Liver (tissue), 8 donors: ENCODE measurements at regions not wholly inside any gene's neighbourhood (a gene's known extent, or its start where the extent isn't known, plus 50 kb on each side); places are given as distances from the start of the nearest gene placed in this dataset.

Experiments used
- DNase-seq: peaks from one replicate; pipeline ENCODE4 v3.0.0-alpha.2; 2017; ENCODE audit warnings: low spot score
- H3K27ac ChIP-seq, 2 donors: one replicate each; pipeline ENCODE4 v1.7.0; 2013; ENCODE audit warnings: inconsistent platforms in 2 of 2, low read length in 2 of 2, control low read depth in 1 of 2, low read depth in 1 of 2, mild to moderate bottlenecking in 1 of 2
- H3K27me3 ChIP-seq, 4 donors: one replicate each; pipeline versions ENCODE4 v1.6.1 to v1.7.0; 2013; ENCODE audit warnings: low read length in 3 of 4, inconsistent platforms in 1 of 4, mild to moderate bottlenecking in 1 of 4, moderate library complexity in 1 of 4; ENCODE audit not compliant: control insufficient read depth in 4 of 4, insufficient read depth in 4 of 4
- H3K36me3 ChIP-seq, 4 donors: one replicate each; pipeline versions ENCODE4 v1.6.1 to v1.7.0; 2013; ENCODE audit warnings: low read length in 3 of 4, mild to moderate bottlenecking in 3 of 4, low read depth in 1 of 4, moderate library complexity in 1 of 4; ENCODE audit not compliant: control insufficient read depth in 4 of 4, insufficient read depth in 3 of 4
- H3K4me1 ChIP-seq, 4 donors: one replicate each; pipeline versions ENCODE4 v1.6.1 to v1.7.0; 2013; ENCODE audit warnings: low read length in 3 of 4, mild to moderate bottlenecking in 3 of 4, moderate library complexity in 1 of 4; ENCODE audit not compliant: control insufficient read depth in 4 of 4, insufficient read depth in 4 of 4
- H3K4me3 ChIP-seq, 3 donors: one replicate each; pipeline versions ENCODE4 v1.6.1 to v1.7.0; 2013; ENCODE audit warnings: low read length in 3 of 3, control low read depth in 1 of 3, low read depth in 1 of 3, mild to moderate bottlenecking in 1 of 3
- H3K9ac ChIP-seq, 2 donors: one replicate each; pipeline ENCODE4 v1.7.0; 2013; ENCODE audit warnings: low read length in 2 of 2, mild to moderate bottlenecking in 2 of 2, moderate library complexity in 2 of 2, control low read depth in 1 of 2, low read depth in 1 of 2
- H3K9me3 ChIP-seq, 4 donors: one replicate each; pipeline versions ENCODE4 v1.6.1 to v1.7.0; 2013; ENCODE audit warnings: low read length in 3 of 4; ENCODE audit not compliant: control insufficient read depth in 4 of 4
- CTCF ChIP-seq: fragments of 150-350 bp; IDR thresholded peaks from 2 replicates; pipeline ENCODE4 v1.5.1; 2017; ENCODE audit warnings: improper control_type of control experiment, low read depth, low read length; ENCODE audit not compliant: missing input control
- EGR1 ChIP-seq, 2 donors: IDR thresholded peaks; 2 replicates each; pipeline ENCODE4 v1.6.1; 2016 to 2018; ENCODE audit warnings: antibody characterized with exemption in 2 of 2, low read depth in 2 of 2
- FOXA1 ChIP-seq: IDR thresholded peaks from 2 replicates; pipeline ENCODE4 v1.6.1; 2016; ENCODE audit warnings: antibody characterized with exemption
- FOXA2 ChIP-seq: IDR thresholded peaks from 2 replicates; pipeline ENCODE4 v1.6.1; 2016; ENCODE audit warnings: antibody characterized with exemption
- GABPA ChIP-seq, 2 donors: IDR thresholded peaks in 1 of 2; conservative IDR thresholded peaks in 1 of 2; 2 replicates each; pipeline ENCODE4 v1.6.1; 2016; ENCODE audit warnings: antibody characterized with exemption in 2 of 2, mild to moderate bottlenecking in 1 of 2, moderate library complexity in 1 of 2
- HNF4A ChIP-seq, 2 donors: conservative IDR thresholded peaks; 2 replicates each; pipeline ENCODE4 v1.6.1; 2016; ENCODE audit warnings: antibody characterized with exemption in 2 of 2, mild to moderate bottlenecking in 2 of 2
- HNF4G ChIP-seq: IDR thresholded peaks from 2 replicates; pipeline ENCODE4 v1.6.1; 2016; ENCODE audit warnings: antibody characterized with exemption
- JUND ChIP-seq, 2 donors: IDR thresholded peaks; 2 replicates each; pipeline ENCODE4 v1.6.1; 2016; ENCODE audit warnings: antibody characterized with exemption in 2 of 2
- MAX ChIP-seq: IDR thresholded peaks from 2 replicates; pipeline ENCODE4 v1.6.1; 2016; ENCODE audit warnings: antibody characterized with exemption
- NR2F2 ChIP-seq: IDR thresholded peaks from 2 replicates; pipeline ENCODE4 v1.6.1; 2016; ENCODE audit warnings: antibody characterized with exemption
- RAD21 ChIP-seq, 2 donors: IDR thresholded peaks; 2 replicates each; pipeline ENCODE4 v1.6.1; 2016; ENCODE audit warnings: antibody characterized with exemption in 2 of 2, mild to moderate bottlenecking in 2 of 2
- RXRA ChIP-seq, 2 donors: IDR thresholded peaks; 2 replicates each; pipeline ENCODE4 v1.6.1; 2017 to 2018; ENCODE audit warnings: antibody characterized with exemption in 2 of 2, mild to moderate bottlenecking in 1 of 2
- TAF1 ChIP-seq: conservative IDR thresholded peaks from 2 replicates; pipeline ENCODE4 v1.6.1; 2016; ENCODE audit warnings: antibody characterized with exemption, mild to moderate bottlenecking
- YY1 ChIP-seq: IDR thresholded peaks from 2 replicates; pipeline ENCODE4 v1.6.1; 2016; ENCODE audit warnings: antibody characterized with exemption, mild to moderate bottlenecking
- WGBS: extraction: QIAGEN DNeasy Blood & Tissue Kit; methylation state at CpG from one replicate; pipeline ENCODE4 v1.1.7; 2013; 5-methylcytosine and 5-hydroxymethylcytosine counted together
- TF ChIP-seq, protein P1 (sequence below): IDR thresholded peaks from 2 replicates; pipeline ENCODE4 v1.6.1; 2016; ENCODE audit warnings: antibody characterized with exemption
- donor health status: healthy.
- donor health status: healthy.
- donor health status: healthy.
- donor health status: healthy.
- donor health status: healthy.

GRCh38 chr5:23629396-23629795 lies 122.0 kb downstream of the PRDM9 start:
- DNase-seq, result no peak
- no peaks in the 10 kb centered on the region for H3K9me3 ChIP-seq
- no peaks in the 10 kb centered on the region for H3K4me1 ChIP-seq
- H3K27ac ChIP-seq, result no peak overlapping the region
- no peak overlapping the region for H3K4me3 ChIP-seq
- no peak for TF ChIP-seq FOXA2
- TF ChIP-seq MAX, result no peak
- TF ChIP-seq RXRA (IDR thresholded peaks at IDR 0.05), result no peak
- TF ChIP-seq JUND (IDR thresholded peaks at IDR 0.05), result no peak
- TF ChIP-seq FOXA1, result no peak
- TF ChIP-seq EGR1 (IDR thresholded peaks at IDR 0.05; ENCODE audit: low read depth in 2 of 2), result no peak
- no peak for TF ChIP-seq HNF4A (conservative IDR thresholded peaks at IDR 0.05)
- TF ChIP-seq, protein P1, sequence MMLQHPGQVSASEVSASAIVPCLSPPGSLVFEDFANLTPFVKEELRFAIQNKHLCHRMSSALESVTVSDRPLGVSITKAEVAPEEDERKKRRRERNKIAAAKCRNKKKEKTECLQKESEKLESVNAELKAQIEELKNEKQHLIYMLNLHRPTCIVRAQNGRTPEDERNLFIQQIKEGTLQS, result no peak
- no peak for TF ChIP-seq TAF1
- no peak for TF ChIP-seq GABPA (IDR thresholded peaks at IDR 0.05 in 1 of 2, conservative IDR thresholded peaks at IDR 0.05 in 1 of 2)
- TF ChIP-seq CTCF, result no peak
- no peak overlapping the region for H3K9ac ChIP-seq
- no peaks in the 10 kb centered on the region for H3K27me3 ChIP-seq
- no peaks in the 10 kb centered on the region for H3K36me3 ChIP-seq
- WGBS, result 86% methylated on average over 2 of the region's 2 CpGs

DNA sequence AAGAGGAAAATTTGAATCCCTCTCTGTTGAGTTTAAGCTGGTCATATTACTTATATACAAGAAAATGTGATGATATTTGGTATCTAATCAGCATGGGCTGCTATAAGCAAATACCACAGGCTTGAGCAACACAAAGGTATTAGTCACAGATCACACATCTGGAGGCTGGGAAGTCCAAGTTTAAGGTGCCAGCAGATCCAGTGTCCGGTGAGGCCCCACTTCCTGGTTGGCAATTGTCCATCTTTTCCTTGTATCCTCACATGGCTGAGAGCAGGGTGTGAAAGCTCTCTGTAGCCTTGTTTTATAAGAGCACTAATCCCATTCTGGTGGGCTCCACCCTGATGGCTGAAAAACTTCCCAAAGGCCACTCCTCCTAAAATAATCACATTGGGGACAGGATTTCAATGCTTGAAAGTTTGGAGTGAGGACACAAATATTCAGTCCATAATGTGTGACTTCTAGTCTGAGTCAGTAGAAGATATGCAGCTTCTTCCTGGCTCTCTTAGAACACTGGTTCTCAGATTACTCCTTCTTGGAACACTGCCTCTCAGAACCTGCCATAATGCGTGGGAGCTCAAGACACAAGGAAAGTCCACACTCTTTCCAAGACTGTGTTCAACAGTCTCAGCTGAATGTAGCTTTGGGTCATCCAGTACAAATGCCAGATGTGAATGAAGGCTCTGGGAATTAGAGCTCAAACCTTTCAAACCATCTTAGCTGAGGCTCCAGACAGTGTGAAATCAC lies 124.1 kb downstream of the PRDM9 start:
- no peak for DNase-seq
- H3K9ac ChIP-seq, result no peak overlapping the region
- H3K4me1 ChIP-seq, result no peaks in the 10 kb centered on the region
- no peaks in the 10 kb centered on the region for H3K36me3 ChIP-seq
- no peak overlapping the region for H3K4me3 ChIP-seq
- H3K27ac ChIP-seq, result no peak overlapping the region
- H3K27me3 ChIP-seq, result no peaks in the 10 kb centered on the region
- 68% methylated on average over 2 of the region's 2 CpGs for WGBS
- TF ChIP-seq YY1, result no peak
- no peak for TF ChIP-seq HNF4G
- TF ChIP-seq, protein P1, result no peak
- no peak for TF ChIP-seq TAF1
- no peak for TF ChIP-seq RAD21 (IDR thresholded peaks at IDR 0.05)
- TF ChIP-seq CTCF, result no peak
- TF ChIP-seq GABPA (IDR thresholded peaks at IDR 0.05 in 1 of 2, conservative IDR thresholded peaks at IDR 0.05 in 1 of 2), result no peak
- no peak for TF ChIP-seq FOXA1
- TF ChIP-seq NR2F2, result no peak
- TF ChIP-seq FOXA2, result no peak
- no peak for TF ChIP-seq JUND (IDR thresholded peaks at IDR 0.05)
- TF ChIP-seq EGR1 (IDR thresholded peaks at IDR 0.05; ENCODE audit: low read depth in 2 of 2), result no peak
- TF ChIP-seq HNF4A (conservative IDR thresholded peaks at IDR 0.05), result no peak
- no peaks in the 10 kb centered on the region for H3K9me3 ChIP-seq
